ENCODE measurements at regions not wholly inside any gene's neighbourhood (a gene's known extent, or its start where the extent isn't known, plus 50 kb on each side); places are given as distances from the start of the nearest gene placed in this dataset.

DNA sequence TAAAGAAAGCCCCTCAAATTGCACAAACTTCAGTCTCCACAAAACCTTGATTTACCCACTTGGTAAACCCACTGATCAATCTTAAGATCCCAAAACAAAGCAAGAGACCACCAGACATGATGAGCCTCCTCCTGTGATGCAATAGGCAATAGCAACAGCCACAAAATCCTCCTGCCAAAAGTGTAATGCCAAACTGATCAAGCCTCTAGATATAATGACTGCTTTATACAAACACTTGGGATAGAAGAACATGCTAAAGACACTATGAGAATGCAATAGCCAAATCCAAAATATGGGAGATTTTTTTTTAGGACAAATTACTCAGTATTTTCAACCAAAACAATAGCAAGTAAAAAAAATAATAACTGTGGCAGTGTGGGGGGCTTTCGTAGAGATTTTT is 64.9 kb upstream of the PTGFRN start:
- Mint-ChIP-seq H3K27ac (ENCODE audit: unreplicated experiment) (no peak overlapping the region), H3K4me3 (ENCODE audit: unreplicated experiment) (no peak overlapping the region), H3K36me3 (ENCODE audit: low read depth, unreplicated experiment) (no peaks in the 10 kb centered on the region), H3K27me3 (ENCODE audit: low read depth, unreplicated experiment) (no peaks in the 10 kb centered on the region), H3K4me1 (ENCODE audit: low read depth, unreplicated experiment) (peaks cover 24% of the 10 kb centered on the region), H3K9me3 (ENCODE audit: unreplicated experiment) (no peaks in the 10 kb centered on the region)
- H3K9me3 ChIP-seq (ENCODE audit: insufficient read depth, low read depth, low read length), result no peaks in the 10 kb centered on the region
- no peak overlapping the region for H3K27ac ChIP-seq (ENCODE audit: low read depth, low read length)
- no peak overlapping the region for H3K4me2 ChIP-seq (ENCODE audit: low read length)
- TF ChIP-seq, protein P1, sequence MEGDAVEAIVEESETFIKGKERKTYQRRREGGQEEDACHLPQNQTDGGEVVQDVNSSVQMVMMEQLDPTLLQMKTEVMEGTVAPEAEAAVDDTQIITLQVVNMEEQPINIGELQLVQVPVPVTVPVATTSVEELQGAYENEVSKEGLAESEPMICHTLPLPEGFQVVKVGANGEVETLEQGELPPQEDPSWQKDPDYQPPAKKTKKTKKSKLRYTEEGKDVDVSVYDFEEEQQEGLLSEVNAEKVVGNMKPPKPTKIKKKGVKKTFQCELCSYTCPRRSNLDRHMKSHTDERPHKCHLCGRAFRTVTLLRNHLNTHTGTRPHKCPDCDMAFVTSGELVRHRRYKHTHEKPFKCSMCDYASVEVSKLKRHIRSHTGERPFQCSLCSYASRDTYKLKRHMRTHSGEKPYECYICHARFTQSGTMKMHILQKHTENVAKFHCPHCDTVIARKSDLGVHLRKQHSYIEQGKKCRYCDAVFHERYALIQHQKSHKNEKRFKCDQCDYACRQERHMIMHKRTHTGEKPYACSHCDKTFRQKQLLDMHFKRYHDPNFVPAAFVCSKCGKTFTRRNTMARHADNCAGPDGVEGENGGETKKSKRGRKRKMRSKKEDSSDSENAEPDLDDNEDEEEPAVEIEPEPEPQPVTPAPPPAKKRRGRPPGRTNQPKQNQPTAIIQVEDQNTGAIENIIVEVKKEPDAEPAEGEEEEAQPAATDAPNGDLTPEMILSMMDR (IDR thresholded peaks at IDR 0.05; ENCODE audit: insufficient read depth, low read depth, low read length), result no peak
- no peak for TF ChIP-seq EZH2 (IDR thresholded peaks at IDR 0.05; ENCODE audit: insufficient read depth, low read length)
- H2AFZ ChIP-seq (ENCODE audit: low read depth, low read length), result no peak overlapping the region
- H3K4me3 ChIP-seq (ENCODE audit: insufficient read depth, low read depth, low read length), result no peak overlapping the region
- no peaks in the 10 kb centered on the region for H3K79me2 ChIP-seq (ENCODE audit: insufficient read depth, low read length)
- no peaks in the 10 kb centered on the region for H3K36me3 ChIP-seq (ENCODE audit: insufficient read depth, low read length)
- no peaks in the 10 kb centered on the region for H4K20me1 ChIP-seq (ENCODE audit: insufficient read depth, low read length)
- H3K9ac ChIP-seq (ENCODE audit: low read length), result no peak overlapping the region
- H3K27me3 ChIP-seq (ENCODE audit: insufficient read depth, low read length), result no peaks in the 10 kb centered on the region
- DNase-seq (ENCODE audit: low read depth), result no peak
- FAIRE-seq, result no peak
- peaks cover 19% of the 10 kb centered on the region for H3K4me1 ChIP-seq (ENCODE audit: insufficient read depth, low read length)

DNA sequence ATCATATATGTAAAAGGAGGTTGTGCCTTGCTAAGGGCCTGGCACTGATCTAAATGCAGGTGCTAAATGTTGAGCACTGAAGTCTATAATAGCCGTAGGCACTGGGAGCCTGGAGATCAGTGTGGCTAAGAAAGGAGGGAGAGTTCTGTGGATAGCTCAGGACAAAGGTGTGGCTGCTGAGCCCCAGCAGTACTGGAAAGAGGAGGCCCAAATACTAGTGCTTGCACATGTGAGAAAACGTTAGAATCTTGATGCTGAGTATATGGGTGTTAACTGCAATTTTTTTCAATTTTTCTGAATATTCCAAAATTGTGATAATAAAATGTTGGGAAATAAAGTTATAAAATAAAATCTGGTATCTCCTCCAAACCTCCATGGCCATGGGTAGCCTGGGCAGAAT is 62.5 kb upstream of the PTGFRN start:
- Mint-ChIP-seq H3K27me3 (ENCODE audit: low read depth, unreplicated experiment) (no peaks in the 10 kb centered on the region), H3K4me3 (ENCODE audit: unreplicated experiment) (no peak overlapping the region), H3K9me3 (ENCODE audit: unreplicated experiment) (peaks cover 4% of the 10 kb centered on the region), H3K36me3 (ENCODE audit: low read depth, unreplicated experiment) (no peaks in the 10 kb centered on the region), H3K4me1 (ENCODE audit: low read depth, unreplicated experiment) (peaks cover 40% of the 10 kb centered on the region), H3K27ac (ENCODE audit: unreplicated experiment) (no peak overlapping the region)
- Histone ChIP-seq H3K9me3 (ENCODE audit: insufficient read depth, low read depth, low read length) (no peaks in the 10 kb centered on the region), H3K36me3 (ENCODE audit: insufficient read depth, low read length) (no peaks in the 10 kb centered on the region), H4K20me1 (ENCODE audit: insufficient read depth, low read length) (no peaks in the 10 kb centered on the region), H3K79me2 (ENCODE audit: insufficient read depth, low read length) (no peaks in the 10 kb centered on the region), H3K27ac (ENCODE audit: low read depth, low read length) (no peak overlapping the region), H3K4me3 (ENCODE audit: insufficient read depth, low read depth, low read length) (no peak overlapping the region), H3K9ac (ENCODE audit: low read length) (no peak overlapping the region), H3K4me1 (ENCODE audit: insufficient read depth, low read length) (peaks cover 27% of the 10 kb centered on the region), H2AFZ (ENCODE audit: low read depth, low read length) (no peak overlapping the region), H3K4me2 (ENCODE audit: low read length) (no peak overlapping the region), H3K27me3 (ENCODE audit: insufficient read depth, low read length) (no peaks in the 10 kb centered on the region)
- TF ChIP-seq EZH2 (IDR thresholded peaks at IDR 0.05; ENCODE audit: insufficient read depth, low read length), result no peak
- TF ChIP-seq, protein P1 (IDR thresholded peaks at IDR 0.05; ENCODE audit: insufficient read depth, low read depth, low read length), result no peak
- FAIRE-seq (no peak), DNase-seq (ENCODE audit: low read depth) (no peak)

DNA sequence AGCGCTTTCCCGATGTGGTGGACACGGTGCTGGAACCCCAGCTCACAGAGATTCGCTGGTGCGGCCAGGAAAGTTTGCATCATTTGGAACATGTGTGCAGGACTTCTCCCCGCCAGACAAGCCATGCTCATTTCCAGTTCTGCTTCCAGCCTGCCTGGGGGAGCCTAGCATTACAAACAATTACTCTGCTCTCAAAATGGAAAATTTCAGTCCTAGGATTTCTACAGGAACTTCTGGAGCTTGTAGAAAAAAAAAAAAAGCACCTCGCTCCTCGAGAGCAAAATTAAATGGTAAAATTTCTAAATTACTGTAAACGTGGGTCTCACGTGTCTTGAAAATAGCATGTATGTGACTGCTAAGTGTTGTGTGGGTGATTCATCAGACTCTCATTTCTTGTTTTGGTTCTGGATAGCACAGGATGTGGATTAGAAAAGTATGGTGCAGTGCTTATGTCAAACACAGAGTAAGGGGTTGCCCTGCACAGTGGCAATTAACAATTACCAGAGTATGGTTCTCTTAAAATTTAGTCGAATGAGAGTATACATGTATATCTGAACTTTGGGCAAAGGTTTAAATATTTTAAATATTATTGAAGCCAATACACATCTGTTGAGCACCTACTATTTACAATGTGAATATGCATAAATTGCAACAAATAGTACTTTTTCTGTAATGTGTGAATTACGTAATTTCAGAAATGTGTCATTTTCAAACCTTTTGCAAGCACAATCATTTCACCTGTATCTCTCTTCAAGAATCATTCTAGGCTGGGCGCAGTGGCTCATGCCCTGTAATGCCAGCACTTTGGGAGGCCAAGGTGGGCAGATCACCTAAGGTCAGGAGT is 61.8 kb upstream of the PTGFRN start:
- H3K4me3 Mint-ChIP-seq (ENCODE audit: unreplicated experiment), result no peak overlapping the region
- Histone ChIP-seq H3K9me3 (ENCODE audit: insufficient read depth, low read depth, low read length) (no peaks in the 10 kb centered on the region), H3K9ac (ENCODE audit: low read length) (peak overlapping the region; percentile 32), H3K4me2 (ENCODE audit: low read length) (peak overlapping the region; percentile 19), H2AFZ (ENCODE audit: low read depth, low read length) (no peak overlapping the region), H3K4me3 (ENCODE audit: insufficient read depth, low read depth, low read length) (no peak overlapping the region), H3K27me3 (ENCODE audit: insufficient read depth, low read length) (no peaks in the 10 kb centered on the region), H3K79me2 (ENCODE audit: insufficient read depth, low read length) (no peaks in the 10 kb centered on the region), H3K4me1 (ENCODE audit: insufficient read depth, low read length) (peaks cover 34% of the 10 kb centered on the region), H3K27ac (ENCODE audit: low read depth, low read length) (peak overlapping the region; percentile 58), H3K36me3 (ENCODE audit: insufficient read depth, low read length) (no peaks in the 10 kb centered on the region), H4K20me1 (ENCODE audit: insufficient read depth, low read length) (no peaks in the 10 kb centered on the region)
- H3K27me3 Mint-ChIP-seq (ENCODE audit: low read depth, unreplicated experiment), result no peaks in the 10 kb centered on the region
- TF ChIP-seq, protein P1 (IDR thresholded peaks at IDR 0.05; ENCODE audit: insufficient read depth, low read depth, low read length), result no peak
- TF ChIP-seq EZH2 (IDR thresholded peaks at IDR 0.05; ENCODE audit: insufficient read depth, low read length), result no peak
- H3K27ac Mint-ChIP-seq (ENCODE audit: unreplicated experiment), result peak overlapping the region; percentile 95
- H3K4me1 Mint-ChIP-seq (ENCODE audit: low read depth, unreplicated experiment), result peaks cover 45% of the 10 kb centered on the region
- FAIRE-seq, result peak; percentile 20
- peak; percentile 69 for DNase-seq (ENCODE audit: low read depth)
- H3K9me3 Mint-ChIP-seq (ENCODE audit: unreplicated experiment), result peaks cover 4% of the 10 kb centered on the region
- no peaks in the 10 kb centered on the region for H3K36me3 Mint-ChIP-seq (ENCODE audit: low read depth, unreplicated experiment)

All from astrocyte (in vitro differentiated cells and primary cell).